Suprapubic skin (tissue), 4 donors: ENCODE measurements at regions not wholly inside any gene's neighbourhood (a gene's known extent, or its start where the extent isn't known, plus 50 kb on each side); places are given as distances from the start of the nearest gene placed in this dataset.

Experiments
- POLR2A ChIP-seq, 2 donors: fragments of 450-650 bp; IDR thresholded peaks; one replicate each; pipeline ENCODE4 v1.6.1; 2017; ENCODE audit warnings: antibody characterized with exemption in 2 of 2, mild to moderate bottlenecking in 2 of 2, moderate library complexity in 2 of 2
- POLR2AphosphoS5 ChIP-seq, 3 donors: sonication (generic); formaldehyde crosslinking; IDR thresholded peaks; one replicate each; pipeline ENCODE4 v1.6.1; 2017; ENCODE audit warnings: antibody characterized with exemption in 3 of 3
- TF ChIP-seq, protein P1 (sequence below), 2 donors: fragments of 200-600 bp in 1 of 2; fragments of 450-650 bp in 1 of 2; sonication (generic) in 1 of 2; IDR thresholded peaks; one replicate each; pipeline ENCODE4 v1.5.1; 2016 to 2019; ENCODE audit warnings: antibody characterized with exemption in 2 of 2, mild to moderate bottlenecking in 1 of 2, moderate library complexity in 1 of 2

DNA sequence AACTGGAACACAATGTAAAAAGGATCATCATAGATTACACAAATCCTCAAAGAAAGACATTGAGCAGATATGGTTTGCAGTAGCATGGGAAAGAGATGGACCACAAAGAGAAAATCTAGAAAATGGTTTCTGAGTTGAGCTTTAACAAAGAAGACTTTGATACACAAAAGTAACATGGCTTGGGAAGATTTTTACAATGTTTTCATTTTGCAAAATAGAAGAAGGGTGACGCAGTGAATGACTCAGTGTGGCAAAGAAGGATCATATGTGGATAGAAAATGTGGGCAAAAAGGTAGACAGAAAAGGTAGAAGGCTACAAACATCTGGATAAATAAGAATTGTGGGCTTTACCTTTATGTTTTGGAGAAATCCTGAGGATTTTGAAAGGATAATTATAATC is 1220.5 kb downstream of the PCDH17 start:
- TF ChIP-seq, protein P1, sequence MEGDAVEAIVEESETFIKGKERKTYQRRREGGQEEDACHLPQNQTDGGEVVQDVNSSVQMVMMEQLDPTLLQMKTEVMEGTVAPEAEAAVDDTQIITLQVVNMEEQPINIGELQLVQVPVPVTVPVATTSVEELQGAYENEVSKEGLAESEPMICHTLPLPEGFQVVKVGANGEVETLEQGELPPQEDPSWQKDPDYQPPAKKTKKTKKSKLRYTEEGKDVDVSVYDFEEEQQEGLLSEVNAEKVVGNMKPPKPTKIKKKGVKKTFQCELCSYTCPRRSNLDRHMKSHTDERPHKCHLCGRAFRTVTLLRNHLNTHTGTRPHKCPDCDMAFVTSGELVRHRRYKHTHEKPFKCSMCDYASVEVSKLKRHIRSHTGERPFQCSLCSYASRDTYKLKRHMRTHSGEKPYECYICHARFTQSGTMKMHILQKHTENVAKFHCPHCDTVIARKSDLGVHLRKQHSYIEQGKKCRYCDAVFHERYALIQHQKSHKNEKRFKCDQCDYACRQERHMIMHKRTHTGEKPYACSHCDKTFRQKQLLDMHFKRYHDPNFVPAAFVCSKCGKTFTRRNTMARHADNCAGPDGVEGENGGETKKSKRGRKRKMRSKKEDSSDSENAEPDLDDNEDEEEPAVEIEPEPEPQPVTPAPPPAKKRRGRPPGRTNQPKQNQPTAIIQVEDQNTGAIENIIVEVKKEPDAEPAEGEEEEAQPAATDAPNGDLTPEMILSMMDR (IDR thresholded peaks at IDR 0.05): no peak
- TF ChIP-seq POLR2A (IDR thresholded peaks at IDR 0.05): no peak
- TF ChIP-seq POLR2AphosphoS5 (IDR thresholded peaks at IDR 0.05): no peak
